ENCODE measurements at regions not wholly inside any gene's neighbourhood (a gene's known extent, or its start where the extent isn't known, plus 50 kb on each side); places are given as distances from the start of the nearest gene placed in this dataset.

DNA sequence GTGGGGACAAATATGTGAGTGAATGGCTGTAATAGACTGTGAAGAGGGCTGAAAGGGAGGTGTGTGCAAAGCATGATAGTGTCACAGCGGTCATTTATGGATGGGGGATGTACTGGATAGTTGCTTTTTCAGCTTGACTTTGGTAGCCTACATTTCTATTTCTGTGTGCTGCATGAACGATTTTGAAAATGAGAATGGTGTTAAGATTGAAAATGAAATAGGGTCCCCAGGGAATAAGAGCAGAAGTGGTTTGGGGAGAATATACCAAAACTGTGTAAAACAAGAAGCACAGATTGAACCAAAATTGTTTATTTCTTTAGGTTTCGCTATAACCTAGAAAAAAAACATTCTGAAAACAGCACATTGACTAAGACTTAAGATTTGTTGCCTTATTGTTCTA, 58.8 kb upstream of the CLNK start:
- no peak for TF ChIP-seq EZH2 (IDR thresholded peaks at IDR 0.05; ENCODE audit: low read depth)
- TF ChIP-seq CTCF (conservative IDR thresholded peaks at IDR 0.05): no peak
- H3K9me3 ChIP-seq (ENCODE audit: insufficient read depth, low read depth): no peaks in the 10 kb centered on the region
- CTCF ChIA-PET: no interaction called here
- H3K9me2 ChIP-seq (ENCODE audit: insufficient read depth): no peaks in the 10 kb centered on the region
- H3K4me1 ChIP-seq (replicated peaks; ENCODE audit: insufficient read depth): no peaks in the 10 kb centered on the region
- H3K36me3 ChIP-seq (ENCODE audit: low read depth): no peaks in the 10 kb centered on the region
- no peaks in the 10 kb centered on the region for H4K20me1 ChIP-seq (ENCODE audit: insufficient read depth)
- no peaks in the 10 kb centered on the region for H3K27me3 ChIP-seq (ENCODE audit: insufficient read depth, low read depth)
- H2AFZ ChIP-seq: no peak overlapping the region
- H3K4me2 ChIP-seq: no peak overlapping the region
- H3K4me3 ChIP-seq: no peak overlapping the region
- no peaks in the 10 kb centered on the region for H3K79me2 ChIP-seq (ENCODE audit: low read depth)
- H3K27ac ChIP-seq: no peak overlapping the region
- no peaks in the 10 kb centered on the region for H3F3A ChIP-seq (ENCODE audit: insufficient read depth, low read depth)
- POLR2A ChIA-PET (ENCODE audit: unreplicated experiment): no interaction called here
- no TSS peak for BruUV-seq (replicated peaks)
- intact Hi-C loops (cut with micrococcal nuclease; ENCODE audit: unreplicated experiment): no loop called here
- no peak for DNase-seq

GRCh38 chr4:10741961-10742699, 57.6 kb upstream of the CLNK start:
- no peak for TF ChIP-seq EZH2 (IDR thresholded peaks at IDR 0.05; ENCODE audit: low read depth)
- TF ChIP-seq CTCF (conservative IDR thresholded peaks at IDR 0.05): no peak
- Histone ChIP-seq H3K9me3 (ENCODE audit: insufficient read depth, low read depth) (no peaks in the 10 kb centered on the region), H3K4me1 (replicated peaks; ENCODE audit: insufficient read depth) (no peaks in the 10 kb centered on the region), H3K4me2 (no peak overlapping the region), H3F3A (ENCODE audit: insufficient read depth, low read depth) (no peaks in the 10 kb centered on the region), H3K27me3 (ENCODE audit: insufficient read depth, low read depth) (no peaks in the 10 kb centered on the region), H3K27ac (no peak overlapping the region), H3K4me3 (no peak overlapping the region), H3K36me3 (ENCODE audit: low read depth) (no peaks in the 10 kb centered on the region), H3K9me2 (ENCODE audit: insufficient read depth) (no peaks in the 10 kb centered on the region), H2AFZ (no peak overlapping the region), H3K79me2 (ENCODE audit: low read depth) (no peaks in the 10 kb centered on the region), H4K20me1 (ENCODE audit: insufficient read depth) (no peaks in the 10 kb centered on the region)
- POLR2A ChIA-PET (ENCODE audit: unreplicated experiment): no interaction called here
- DNase-seq: no peak
- no TSS peak for BruUV-seq (replicated peaks)
- intact Hi-C loops (cut with micrococcal nuclease; ENCODE audit: unreplicated experiment): no loop called here
- CTCF ChIA-PET: no interaction called here

GRCh38 chr4:10740891-10741620, 56.5 kb upstream of the CLNK start:
- no peaks in the 10 kb centered on the region for H3K9me3 ChIP-seq (ENCODE audit: insufficient read depth, low read depth)
- BruUV-seq (replicated peaks): no TSS peak
- H2AFZ ChIP-seq: no peak overlapping the region
- H3F3A ChIP-seq (ENCODE audit: insufficient read depth, low read depth): no peaks in the 10 kb centered on the region
- no peak for DNase-seq
- TF ChIP-seq EZH2 (IDR thresholded peaks at IDR 0.05; ENCODE audit: low read depth): no peak
- no peak for TF ChIP-seq CTCF (conservative IDR thresholded peaks at IDR 0.05)
- ChIA-PET CTCF (no interaction called here), POLR2A (ENCODE audit: unreplicated experiment) (no interaction called here)
- intact Hi-C loops (cut with micrococcal nuclease; ENCODE audit: unreplicated experiment): no loop called here
- H3K79me2 ChIP-seq (ENCODE audit: low read depth): no peaks in the 10 kb centered on the region
- no peak overlapping the region for H3K27ac ChIP-seq
- H4K20me1 ChIP-seq (ENCODE audit: insufficient read depth): no peaks in the 10 kb centered on the region
- no peaks in the 10 kb centered on the region for H3K9me2 ChIP-seq (ENCODE audit: insufficient read depth)
- no peak overlapping the region for H3K4me2 ChIP-seq
- H3K4me3 ChIP-seq: no peak overlapping the region
- H3K27me3 ChIP-seq (ENCODE audit: insufficient read depth, low read depth): no peaks in the 10 kb centered on the region
- H3K4me1 ChIP-seq (replicated peaks; ENCODE audit: insufficient read depth): no peaks in the 10 kb centered on the region
- H3K36me3 ChIP-seq (ENCODE audit: low read depth): no peaks in the 10 kb centered on the region
